Ascending aorta (tissue), 2 donors: ENCODE measurements at regions not wholly inside any gene's neighbourhood (a gene's known extent, or its start where the extent isn't known, plus 50 kb on each side); places are given as distances from the start of the nearest gene placed in this dataset.

Experiments used
- DNase-seq, 2 donors: peaks; one replicate each; pipeline ENCODE4 v3.0.0-alpha.2; 2019; ENCODE audit warnings: low spot score in 2 of 2
- H3K27ac ChIP-seq, 2 donors: fragments of 200-600 bp; sonication (generic); one replicate each; pipeline ENCODE4 v1.5.1; 2016 to 2017; ENCODE audit warnings: mild to moderate bottlenecking in 1 of 2
- H3K27me3 ChIP-seq: fragments of 200-600 bp; sonication (generic); one replicate; pipeline ENCODE4 v1.5.1; 2017
- H3K36me3 ChIP-seq, 2 donors: fragments of 200-600 bp; sonication (generic); one replicate each; pipeline ENCODE4 v1.5.1; 2016
- H3K4me1 ChIP-seq, 2 donors: fragments of 200-600 bp; sonication (generic); one replicate each; pipeline ENCODE4 v1.5.1; 2016 to 2017; ENCODE audit warnings: mild to moderate bottlenecking in 1 of 2
- H3K4me3 ChIP-seq, 2 donors: fragments of 200-600 bp; sonication (generic); one replicate each; pipeline ENCODE4 v1.5.1; 2016 to 2017; ENCODE audit warnings: mild to moderate bottlenecking in 1 of 2
- H3K9me3 ChIP-seq, 2 donors: fragments of 200-600 bp; sonication (generic); one replicate each; pipeline ENCODE4 v1.5.1; 2016
- CTCF ChIP-seq, 3 experiments: fragments of 200-600 bp in 2 of 3; fragments of 450-650 bp in 1 of 3; sonication (generic) in 2 of 3; IDR thresholded peaks; one replicate each; pipeline ENCODE4 v1.5.1; 2016 to 2019; ENCODE audit warnings: antibody characterized with exemption in 3 of 3, mild to moderate bottlenecking in 1 of 3, moderate library complexity in 1 of 3
- intact Hi-C: fragments of 100-400 bp; cut with DNase I; formaldehyde crosslinking; loops from one replicate; pipeline ENCODE4 v1.15.1; 2023

GRCh38 chr15:37260255-37260654, 159.9 kb upstream of the MEIS2 start:
- Histone ChIP-seq H3K4me1 (no peaks in the 10 kb centered on the region), H3K27ac (no peak overlapping the region), H3K36me3 (no peaks in the 10 kb centered on the region), H3K9me3 (no peaks in the 10 kb centered on the region), H3K27me3 (no peaks in the 10 kb centered on the region), H3K4me3 (no peak overlapping the region)
- intact Hi-C loops: no loop called here
- no peak for DNase-seq
- TF ChIP-seq CTCF (IDR thresholded peaks at IDR 0.05): no peak

GRCh38 chr15:37261685-37262084, 161.3 kb upstream of the MEIS2 start:
- no peak for DNase-seq
- Histone ChIP-seq H3K36me3 (no peaks in the 10 kb centered on the region), H3K4me1 (no peaks in the 10 kb centered on the region), H3K27me3 (no peaks in the 10 kb centered on the region), H3K27ac (no peak overlapping the region), H3K4me3 (no peak overlapping the region), H3K9me3 (no peaks in the 10 kb centered on the region)
- TF ChIP-seq CTCF (IDR thresholded peaks at IDR 0.05): no peak
- intact Hi-C loops: no loop called here

- Histone ChIP-seq H3K4me3 (no peak overlapping the region), H3K4me1 (no peaks in the 10 kb centered on the region), H3K27me3 (no peaks in the 10 kb centered on the region), H3K27ac (no peak overlapping the region), H3K36me3 (no peaks in the 10 kb centered on the region), H3K9me3 (no peaks in the 10 kb centered on the region)
- DNase-seq: no peak
- intact Hi-C loops: no loop called here
- no peak for TF ChIP-seq CTCF (IDR thresholded peaks at IDR 0.05)
Observed at GRCh38 chr15:37262922-37263608, 162.7 kb upstream of the MEIS2 start.

GRCh38 chr15:37289109-37289765, 188.9 kb upstream of the MEIS2 start:
- DNase-seq: no peak
- H3K36me3 ChIP-seq: no peaks in the 10 kb centered on the region
- H3K27ac ChIP-seq: no peak overlapping the region
- no peaks in the 10 kb centered on the region for H3K9me3 ChIP-seq
- intact Hi-C loops: no loop called here
- no peak for TF ChIP-seq CTCF (IDR thresholded peaks at IDR 0.05)
- no peak overlapping the region for H3K4me3 ChIP-seq
- no peaks in the 10 kb centered on the region for H3K27me3 ChIP-seq
- H3K4me1 ChIP-seq: no peaks in the 10 kb centered on the region

- intact Hi-C loops: no loop called here
- no peaks in the 10 kb centered on the region for H3K4me1 ChIP-seq
- DNase-seq: no peak
- no peaks in the 10 kb centered on the region for H3K9me3 ChIP-seq
- H3K27me3 ChIP-seq: no peaks in the 10 kb centered on the region
- H3K27ac ChIP-seq: no peak overlapping the region
- no peak for TF ChIP-seq CTCF (IDR thresholded peaks at IDR 0.05)
- H3K36me3 ChIP-seq: no peaks in the 10 kb centered on the region
- H3K4me3 ChIP-seq: no peak overlapping the region
Observed at GRCh38 chr15:37291920-37292319, 191.6 kb upstream of the MEIS2 start.
